ENCODE measurements at regions not wholly inside any gene's neighbourhood (a gene's known extent, or its start where the extent isn't known, plus 50 kb on each side); places are given as distances from the start of the nearest gene placed in this dataset.

GRCh38 chr5:168052686-168053085 is 238.8 kb upstream of the WWC1 start:
- no peaks in the 10 kb centered on the region for H3K36me3 Mint-ChIP-seq
- Histone ChIP-seq H3K4me2 (replicated peaks; ENCODE audit: extremely low read depth, low read length, poor library complexity, severe bottlenecking) (no peak overlapping the region), H3K36me3 (replicated peaks in 1 of 2; ENCODE audit: control insufficient read depth in 1 of 2, insufficient read depth in 2 of 2, low read length in 2 of 2) (no peaks in the 10 kb centered on the region), H3K79me2 (ENCODE audit: insufficient read depth, low read length) (no peaks in the 10 kb centered on the region), H3K4me1 (ENCODE audit: control insufficient read depth in 1 of 2, insufficient read depth in 2 of 2, low read length in 2 of 2) (no peaks in the 10 kb centered on the region), H3K9ac (ENCODE audit: insufficient read depth, low read length, poor library complexity, severe bottlenecking) (no peak overlapping the region), H3K27ac (ENCODE audit: low read depth in 1 of 2, low read length in 2 of 2) (no peak overlapping the region), H3K27me3 (ENCODE audit: control insufficient read depth in 2 of 2, insufficient read depth in 2 of 2, low read length in 2 of 2) (no peaks in the 10 kb centered on the region), H3K9me3 (replicated peaks in 1 of 2; ENCODE audit: control insufficient read depth in 1 of 2, insufficient read depth in 1 of 2, low read length in 2 of 2) (peaks cover 0 to under 1% of the 10 kb centered on the region in 2 donors), H4K20me1 (ENCODE audit: insufficient read depth, low read length) (no peaks in the 10 kb centered on the region), H3K4me3 (replicated peaks in 1 of 3; ENCODE audit: low read depth in 2 of 3, low read length in 3 of 3) (no peak overlapping the region), H2AFZ (ENCODE audit: insufficient read depth, low read depth, low read length, poor library complexity, severe bottlenecking) (no peak overlapping the region)
- H3K4me1 Mint-ChIP-seq = no peaks in the 10 kb centered on the region
- no peak for DNase-seq
- no peak for TF ChIP-seq CTCF (IDR thresholded peaks at IDR 0.05)
- H3K27me3 Mint-ChIP-seq (ENCODE audit: low read depth in 3 of 3) = peaks cover 0 to 6% (median 4%) of the 10 kb centered on the region in 3 donors
- peaks cover 0 to 1% (median 0%) of the 10 kb centered on the region in 7 donors for H3K9me3 Mint-ChIP-seq
- H3K27ac Mint-ChIP-seq = no peak overlapping the region
- no CpG with 5 or more reads among the region's 4 CpGs for WGBS (ENCODE audit: insufficient coverage)
- intact Hi-C loops (cut with micrococcal nuclease) = no loop called here
- H3K4me3 Mint-ChIP-seq = no peak overlapping the region

GRCh38 chr5:168054091-168054490 is 237.4 kb upstream of the WWC1 start:
- Histone ChIP-seq H3K9me3 (replicated peaks in 1 of 2; ENCODE audit: control insufficient read depth in 1 of 2, insufficient read depth in 1 of 2, low read length in 2 of 2) (peaks cover 0 to 6% of the 10 kb centered on the region in 2 donors), H2AFZ (ENCODE audit: insufficient read depth, low read depth, low read length, poor library complexity, severe bottlenecking) (no peak overlapping the region), H3K79me2 (ENCODE audit: insufficient read depth, low read length) (no peaks in the 10 kb centered on the region), H3K36me3 (replicated peaks in 1 of 2; ENCODE audit: control insufficient read depth in 1 of 2, insufficient read depth in 2 of 2, low read length in 2 of 2) (no peaks in the 10 kb centered on the region), H3K9ac (ENCODE audit: insufficient read depth, low read length, poor library complexity, severe bottlenecking) (no peak overlapping the region), H3K27ac (ENCODE audit: low read depth in 1 of 2, low read length in 2 of 2) (no peak overlapping the region), H3K4me3 (replicated peaks in 1 of 3; ENCODE audit: low read depth in 2 of 3, low read length in 3 of 3) (no peak overlapping the region), H3K4me2 (replicated peaks; ENCODE audit: extremely low read depth, low read length, poor library complexity, severe bottlenecking) (no peak overlapping the region), H3K27me3 (ENCODE audit: control insufficient read depth in 2 of 2, insufficient read depth in 2 of 2, low read length in 2 of 2) (no peaks in the 10 kb centered on the region), H3K4me1 (ENCODE audit: control insufficient read depth in 1 of 2, insufficient read depth in 2 of 2, low read length in 2 of 2) (no peaks in the 10 kb centered on the region), H4K20me1 (ENCODE audit: insufficient read depth, low read length) (no peaks in the 10 kb centered on the region)
- no peak overlapping the region for H3K27ac Mint-ChIP-seq
- peaks cover 0 to 5% (median 1%) of the 10 kb centered on the region in 7 donors for H3K9me3 Mint-ChIP-seq
- no CpG with 5 or more reads among the region's 2 CpGs for WGBS (ENCODE audit: insufficient coverage)
- peaks cover 0 to 4% (median 4%) of the 10 kb centered on the region in 3 donors for H3K27me3 Mint-ChIP-seq (ENCODE audit: low read depth in 3 of 3)
- no peak for TF ChIP-seq CTCF (IDR thresholded peaks at IDR 0.05)
- intact Hi-C loops (cut with micrococcal nuclease) = no loop called here
- no peaks in the 10 kb centered on the region for H3K36me3 Mint-ChIP-seq
- no peak for DNase-seq
- H3K4me3 Mint-ChIP-seq = no peak overlapping the region
- no peaks in the 10 kb centered on the region for H3K4me1 Mint-ChIP-seq

Measured in CD14-positive monocyte (primary cell).